ENCODE measurements at regions not wholly inside any gene's neighbourhood (a gene's known extent, or its start where the extent isn't known, plus 50 kb on each side); places are given as distances from the start of the nearest gene placed in this dataset.
"Not testable (repeated sequence)": the region's sequence is repeated elsewhere in the genome, so short reads cannot be mapped to it uniquely, and the experiment has no call there.

- Histone ChIP-seq H3K9me3 (no peaks in the 10 kb centered on the region), H3K27ac (no peak overlapping the region), H3K27me3 (peaks cover 11% of the 10 kb centered on the region), H3K4me3 (no peak overlapping the region), H3K36me3 (no peaks in the 10 kb centered on the region), H3K9ac (ENCODE audit: low read depth in 2 of 2, low read length in 2 of 2) (no peak overlapping the region), H3K4me1 (no peaks in the 10 kb centered on the region)
- intact Hi-C loops (cut with DNase I) = no loop called here
- no peak for DNase-seq
- TF ChIP-seq CTCF (IDR thresholded peaks at IDR 0.05) = no peak
Measured at GRCh38 chr5:42989190-42989589, 50.9 kb downstream of the ANXA2R start.

- H3K9me3 ChIP-seq = no peaks in the 10 kb centered on the region
- peaks cover 10% of the 10 kb centered on the region for H3K27me3 ChIP-seq
- no peak overlapping the region for H3K4me3 ChIP-seq
- intact Hi-C loops (cut with DNase I) = no loop called here
- H3K36me3 ChIP-seq = no peaks in the 10 kb centered on the region
- DNase-seq = no peak
- no peak overlapping the region for H3K9ac ChIP-seq (ENCODE audit: low read depth in 2 of 2, low read length in 2 of 2)
- no peaks in the 10 kb centered on the region for H3K4me1 ChIP-seq
- TF ChIP-seq CTCF (IDR thresholded peaks at IDR 0.05) = no peak
- H3K27ac ChIP-seq = no peak overlapping the region
Measured at GRCh38 chr5:42988568-42988967, 51.6 kb downstream of the ANXA2R start.

DNA sequence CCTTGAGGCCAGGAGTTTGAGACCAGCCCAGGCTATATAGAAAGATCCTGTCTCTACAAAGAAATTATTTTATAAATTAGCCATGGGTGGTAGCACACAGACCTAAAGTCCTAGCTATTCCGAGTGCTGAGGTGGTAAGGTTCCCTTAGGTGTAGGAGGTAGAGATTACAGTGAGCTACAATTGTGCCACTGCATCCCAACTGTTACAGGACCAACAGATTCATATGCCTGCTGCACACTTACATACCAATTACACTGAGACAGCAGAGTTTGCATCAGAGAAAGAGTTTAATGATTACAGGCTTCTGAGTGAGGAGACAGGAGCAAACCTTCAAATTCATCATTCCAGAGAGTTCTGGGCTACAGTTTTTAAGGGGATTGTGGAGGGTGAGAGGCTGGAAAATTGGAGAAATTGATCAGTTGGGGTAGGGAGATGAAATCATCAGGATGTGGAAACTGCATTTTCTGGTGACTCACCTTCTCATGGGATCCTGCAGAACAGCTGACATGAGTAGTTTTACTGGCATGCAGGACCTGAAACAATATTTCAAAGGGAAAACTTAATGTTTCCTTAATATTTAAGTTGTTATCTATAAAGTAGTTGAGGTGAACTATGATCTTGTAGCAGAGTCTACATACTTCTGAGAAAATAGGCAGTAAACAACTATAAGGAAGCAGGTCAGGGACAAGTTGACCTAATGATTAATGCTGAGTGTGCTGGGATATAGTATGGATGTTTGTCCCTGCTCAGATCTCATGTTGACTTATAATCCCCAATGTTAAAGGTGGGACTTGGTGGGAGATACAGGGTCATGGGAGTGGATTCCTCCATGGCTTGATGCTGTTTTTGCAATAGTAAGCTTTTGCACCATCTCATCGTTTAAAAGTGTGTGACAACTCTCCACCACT lies 54.7 kb downstream of the ANXA2R start:
- H3K9ac ChIP-seq (ENCODE audit: low read depth in 2 of 2, low read length in 2 of 2) = no peak overlapping the region
- H3K27ac ChIP-seq = no peak overlapping the region
- peaks cover 4% of the 10 kb centered on the region for H3K27me3 ChIP-seq
- no peaks in the 10 kb centered on the region for H3K36me3 ChIP-seq
- no peaks in the 10 kb centered on the region for H3K9me3 ChIP-seq
- TF ChIP-seq CTCF (IDR thresholded peaks at IDR 0.05) = no peak
- DNase-seq = no peak
- no peaks in the 10 kb centered on the region for H3K4me1 ChIP-seq
- intact Hi-C loops (cut with DNase I) = no loop called here
- no peak overlapping the region for H3K4me3 ChIP-seq

DNA sequence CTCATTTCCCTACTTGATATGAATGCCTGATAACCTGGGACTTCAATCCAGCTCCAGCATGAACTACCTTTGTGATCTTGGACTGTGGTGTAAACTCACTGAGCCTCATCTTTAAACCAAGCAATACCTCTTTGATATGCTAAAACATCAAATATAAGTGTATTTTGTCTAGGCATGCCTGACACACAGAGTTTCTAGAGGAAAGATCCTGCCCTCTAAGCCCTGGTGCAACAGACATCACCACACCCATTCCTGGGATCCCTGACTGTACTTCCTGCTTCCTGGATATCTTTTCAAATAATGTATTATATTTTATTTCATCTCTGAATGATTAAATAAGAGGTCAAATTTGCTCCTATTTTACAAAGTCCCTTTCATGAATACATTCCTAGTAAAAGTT lies 55.8 kb downstream of the ANXA2R start:
- TF ChIP-seq CTCF (IDR thresholded peaks at IDR 0.05) = no peak
- Histone ChIP-seq H3K36me3 (no peaks in the 10 kb centered on the region), H3K4me3 (no peak overlapping the region), H3K9me3 (no peaks in the 10 kb centered on the region), H3K27me3 (peaks cover 4% of the 10 kb centered on the region), H3K9ac (ENCODE audit: low read depth in 2 of 2, low read length in 2 of 2) (no peak overlapping the region), H3K27ac (no peak overlapping the region), H3K4me1 (no peaks in the 10 kb centered on the region)
- DNase-seq = no peak
- intact Hi-C loops (cut with DNase I) = no loop called here

- H3K4me1 ChIP-seq = no peaks in the 10 kb centered on the region
- no peaks in the 10 kb centered on the region for H3K9me3 ChIP-seq
- no peak overlapping the region for H3K4me3 ChIP-seq
- no peak for TF ChIP-seq CTCF (IDR thresholded peaks at IDR 0.05)
- no peaks in the 10 kb centered on the region for H3K36me3 ChIP-seq
- intact Hi-C loops (cut with DNase I) = no loop called here
- peaks cover 4% of the 10 kb centered on the region for H3K27me3 ChIP-seq
- H3K27ac ChIP-seq = no peak overlapping the region
- DNase-seq = no peak
- no peak overlapping the region for H3K9ac ChIP-seq (ENCODE audit: low read depth in 2 of 2, low read length in 2 of 2)
Measured at GRCh38 chr5:42982107-42982622, 58.0 kb downstream of the ANXA2R start.

DNA sequence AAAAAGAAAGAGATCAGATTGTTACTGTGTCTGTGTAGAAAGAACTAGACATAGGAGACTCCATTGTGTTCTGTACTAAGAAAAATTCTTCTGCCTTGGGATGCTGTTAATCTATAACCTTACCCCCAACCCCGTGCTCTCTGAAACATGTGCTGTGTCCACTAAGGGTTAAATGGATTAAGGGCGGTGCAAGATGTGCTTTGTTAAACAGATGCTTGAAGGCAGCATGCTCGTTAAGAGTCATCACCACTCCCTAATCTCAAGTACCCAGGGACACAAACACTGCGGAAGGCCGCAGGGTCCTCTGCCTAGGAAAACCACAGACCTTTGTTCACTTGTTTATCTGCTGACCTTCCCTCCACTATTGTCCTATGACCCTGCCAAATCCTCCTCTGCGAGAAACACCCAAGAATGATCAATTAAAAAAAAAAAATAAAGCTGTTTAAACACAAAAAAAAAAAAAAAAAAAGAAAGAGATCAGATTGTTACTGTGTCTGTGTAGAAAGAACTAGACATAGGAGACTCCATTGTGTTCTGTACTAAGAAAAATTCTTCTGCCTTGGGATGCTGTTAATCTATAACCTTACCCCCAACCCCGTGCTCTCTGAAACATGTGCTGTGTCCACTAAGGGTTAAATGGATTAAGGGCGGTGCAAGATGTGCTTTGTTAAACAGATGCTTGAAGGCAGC lies 58.6 kb downstream of the ANXA2R start:
- H3K36me3 ChIP-seq; H3K9ac ChIP-seq (ENCODE audit: low read depth in 2 of 2, low read length in 2 of 2); H3K27ac ChIP-seq; H3K27me3 ChIP-seq; DNase-seq; H3K4me1 ChIP-seq; intact Hi-C loops (cut with DNase I); H3K9me3 ChIP-seq; H3K4me3 ChIP-seq: not testable (repeated sequence)

DNA sequence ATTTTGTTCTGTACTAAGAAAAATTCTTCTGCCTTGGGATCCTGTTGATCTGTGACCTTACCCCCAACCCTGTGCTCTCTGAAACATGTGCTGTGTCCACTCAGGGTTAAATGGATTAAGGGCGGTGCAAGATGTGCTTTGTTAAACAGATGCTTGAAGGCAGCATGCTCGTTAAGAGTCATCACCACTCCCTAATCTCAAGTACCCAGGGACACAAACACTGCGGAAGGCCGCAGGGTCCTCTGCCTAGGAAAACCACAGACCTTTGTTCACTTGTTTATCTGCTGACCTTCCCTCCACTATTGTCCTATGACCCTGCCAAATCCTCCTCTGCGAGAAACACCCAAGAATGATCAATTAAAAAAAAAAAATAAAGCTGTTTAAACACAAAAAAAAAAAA lies 59.1 kb downstream of the ANXA2R start:
- intact Hi-C loops (cut with DNase I); H3K4me1 ChIP-seq: not testable (repeated sequence)

DNA sequence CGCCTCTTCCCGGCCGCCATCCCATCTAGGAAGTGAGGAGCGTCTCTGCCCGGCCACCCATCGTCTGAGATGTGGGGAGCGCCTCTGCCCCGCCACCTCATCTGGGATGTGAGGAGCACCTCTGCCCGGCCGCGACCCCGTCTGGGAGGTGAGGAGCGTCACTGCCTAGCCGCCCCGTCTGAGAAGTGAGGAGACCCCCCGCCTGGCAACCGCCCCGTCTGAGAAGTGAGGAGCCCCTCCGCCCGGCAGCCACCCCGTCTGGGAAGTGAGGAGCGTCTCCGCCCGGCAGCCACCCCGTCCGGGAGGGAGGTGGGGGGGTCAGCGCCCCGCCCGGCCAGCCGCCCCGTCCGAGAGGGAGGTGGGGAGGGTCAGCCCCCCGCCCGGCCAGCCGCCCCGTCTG lies 59.7 kb downstream of the ANXA2R start:
- H3K4me1 ChIP-seq; H3K27me3 ChIP-seq; H3K36me3 ChIP-seq; H3K4me3 ChIP-seq; intact Hi-C loops (cut with DNase I); H3K9ac ChIP-seq (ENCODE audit: low read depth in 2 of 2, low read length in 2 of 2); DNase-seq; H3K27ac ChIP-seq; H3K9me3 ChIP-seq: not testable (repeated sequence)

More for the DNA sequence above, 59.1 kb downstream of the ANXA2R start:
- H3K9me3 ChIP-seq; H3K4me3 ChIP-seq; H3K36me3 ChIP-seq; H3K9ac ChIP-seq (ENCODE audit: low read depth in 2 of 2, low read length in 2 of 2); H3K27ac ChIP-seq; H3K27me3 ChIP-seq; DNase-seq: not testable (repeated sequence)
